SH-SY5Y (cell line): ENCODE measurements at regions not wholly inside any gene's neighbourhood (a gene's known extent, or its start where the extent isn't known, plus 50 kb on each side); places are given as distances from the start of the nearest gene placed in this dataset.

Source experiments
- GATA2 ChIP-seq: IDR thresholded peaks from 2 replicates; pipeline ENCODE4 v1.6.1; 2011; ENCODE audit warnings: mild to moderate bottlenecking, low read depth, low read length
- GATA3 ChIP-seq: IDR thresholded peaks from 2 replicates; pipeline ENCODE4 v1.6.1; 2011; ENCODE audit warnings: low read depth, mild to moderate bottlenecking, low read length, moderate library complexity

DNA sequence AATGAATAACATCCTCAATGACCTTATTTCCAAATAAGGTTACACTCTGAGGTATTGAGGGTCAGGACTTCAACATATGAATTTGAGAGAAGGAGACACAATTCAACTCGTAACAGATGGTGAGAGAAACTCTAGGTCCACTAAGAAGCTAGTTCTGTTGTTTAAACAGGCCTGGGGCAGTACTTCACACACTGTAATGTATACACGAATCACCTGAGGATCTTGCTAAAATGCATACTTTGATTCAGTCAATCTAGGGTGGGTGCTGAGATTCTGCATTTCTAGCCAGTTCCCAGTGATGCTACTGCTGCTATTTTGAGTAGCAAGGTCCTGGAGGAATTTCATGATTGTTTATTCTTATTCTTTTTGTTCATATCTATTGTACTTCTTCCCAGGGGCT is 186.8 kb downstream of the SATB1 start:
- no peak for TF ChIP-seq GATA2
- no peak for TF ChIP-seq GATA3
